Left lung (tissue), 4 donors: ENCODE measurements at regions not wholly inside any gene's neighbourhood (a gene's known extent, or its start where the extent isn't known, plus 50 kb on each side); places are given as distances from the start of the nearest gene placed in this dataset.
A peak's percentile ranks its signal among the peaks of the same experiment; 100 is the strongest.

Experiments
- ATAC-seq: fragments of 200-7000 bp; cut with Tn5 transposase; one replicate; pipeline ENCODE4 v1.9.1; 2020; ENCODE audit warnings: moderate library complexity
- DNase-seq, 4 donors: peaks; one replicate each; pipeline ENCODE4 v3.0.0-alpha.2; 2013 to 2020
- H3K27ac ChIP-seq, 2 donors: fragments of 200-600 bp; sonication (generic) in 1 of 2; one replicate each; pipeline versions ENCODE4 v1.5.0 to v1.8.0; 2020 to 2021
- H3K27me3 ChIP-seq, 2 donors: fragments of 200-600 bp; sonication (generic) in 1 of 2; one replicate each; pipeline versions ENCODE4 v1.5.0 to v1.8.0; 2020 to 2021
- H3K36me3 ChIP-seq, 2 donors: fragments of 200-600 bp; sonication (generic) in 1 of 2; one replicate each; pipeline versions ENCODE4 v1.5.0 to v1.8.0; 2020 to 2021
- H3K4me1 ChIP-seq, 2 donors: fragments of 200-600 bp; one replicate each; pipeline ENCODE4 v1.8.0; 2021
- H3K4me3 ChIP-seq, 2 donors: fragments of 200-600 bp; sonication (generic) in 1 of 2; one replicate each; pipeline versions ENCODE4 v1.5.0 to v1.8.0; 2020 to 2021; ENCODE audit warnings: mild to moderate bottlenecking in 1 of 2
- H3K9me3 ChIP-seq, 2 donors: fragments of 200-600 bp; sonication (generic) in 1 of 2; one replicate each; pipeline versions ENCODE4 v1.5.0 to v1.8.0; 2020 to 2021
- intact Hi-C, 2 donors: fragments of 100-400 bp; cut with DNase I; formaldehyde crosslinking; loops; one replicate each; pipeline versions ENCODE4 v1.11.2 to v1.14.2; 2022
- TF ChIP-seq, protein P1 (sequence below), 2 donors: fragments of 200-600 bp; sonication (generic) in 1 of 2; IDR thresholded peaks; one replicate each; pipeline versions ENCODE4 v1.5.0 to v1.8.0; 2021; ENCODE audit warnings: antibody characterized with exemption in 2 of 2
- donor health status: DM: no; HTN: yes; CAD: no.
- donor health status: DM: no; HTN: no; CAD: no.

DNA sequence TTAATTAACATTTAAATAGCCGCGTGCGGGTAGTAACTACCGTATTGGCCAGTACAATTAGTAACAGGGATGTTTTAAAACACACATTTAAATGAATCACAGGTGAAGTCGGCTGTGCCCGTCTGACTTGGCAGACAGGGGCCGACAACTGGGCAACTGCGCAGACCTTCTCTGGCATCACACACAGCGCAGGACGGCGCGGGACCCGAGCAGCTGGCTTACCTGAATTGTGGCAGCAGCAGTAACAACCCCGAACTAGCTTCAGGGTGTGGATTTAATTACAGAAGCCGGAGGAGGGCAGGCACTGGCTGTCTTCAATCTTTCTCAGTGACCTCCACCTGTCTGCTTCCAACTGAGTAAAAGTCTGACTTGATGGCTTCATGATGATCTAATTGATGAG lies 91.7 kb downstream of the DACT2 start:
- H3K4me1 ChIP-seq, result no peaks in the 10 kb centered on the region
- intact Hi-C loops, result no loop called here
- ATAC-seq (no peak), DNase-seq (no peak)
- no peak overlapping the region for H3K4me3 ChIP-seq
- no peaks in the 10 kb centered on the region for H3K9me3 ChIP-seq
- no peak overlapping the region for H3K27ac ChIP-seq
- no peaks in the 10 kb centered on the region for H3K27me3 ChIP-seq
- H3K36me3 ChIP-seq, result no peaks in the 10 kb centered on the region
- TF ChIP-seq, protein P1, sequence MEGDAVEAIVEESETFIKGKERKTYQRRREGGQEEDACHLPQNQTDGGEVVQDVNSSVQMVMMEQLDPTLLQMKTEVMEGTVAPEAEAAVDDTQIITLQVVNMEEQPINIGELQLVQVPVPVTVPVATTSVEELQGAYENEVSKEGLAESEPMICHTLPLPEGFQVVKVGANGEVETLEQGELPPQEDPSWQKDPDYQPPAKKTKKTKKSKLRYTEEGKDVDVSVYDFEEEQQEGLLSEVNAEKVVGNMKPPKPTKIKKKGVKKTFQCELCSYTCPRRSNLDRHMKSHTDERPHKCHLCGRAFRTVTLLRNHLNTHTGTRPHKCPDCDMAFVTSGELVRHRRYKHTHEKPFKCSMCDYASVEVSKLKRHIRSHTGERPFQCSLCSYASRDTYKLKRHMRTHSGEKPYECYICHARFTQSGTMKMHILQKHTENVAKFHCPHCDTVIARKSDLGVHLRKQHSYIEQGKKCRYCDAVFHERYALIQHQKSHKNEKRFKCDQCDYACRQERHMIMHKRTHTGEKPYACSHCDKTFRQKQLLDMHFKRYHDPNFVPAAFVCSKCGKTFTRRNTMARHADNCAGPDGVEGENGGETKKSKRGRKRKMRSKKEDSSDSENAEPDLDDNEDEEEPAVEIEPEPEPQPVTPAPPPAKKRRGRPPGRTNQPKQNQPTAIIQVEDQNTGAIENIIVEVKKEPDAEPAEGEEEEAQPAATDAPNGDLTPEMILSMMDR (IDR thresholded peaks at IDR 0.05), result no peak

DNA sequence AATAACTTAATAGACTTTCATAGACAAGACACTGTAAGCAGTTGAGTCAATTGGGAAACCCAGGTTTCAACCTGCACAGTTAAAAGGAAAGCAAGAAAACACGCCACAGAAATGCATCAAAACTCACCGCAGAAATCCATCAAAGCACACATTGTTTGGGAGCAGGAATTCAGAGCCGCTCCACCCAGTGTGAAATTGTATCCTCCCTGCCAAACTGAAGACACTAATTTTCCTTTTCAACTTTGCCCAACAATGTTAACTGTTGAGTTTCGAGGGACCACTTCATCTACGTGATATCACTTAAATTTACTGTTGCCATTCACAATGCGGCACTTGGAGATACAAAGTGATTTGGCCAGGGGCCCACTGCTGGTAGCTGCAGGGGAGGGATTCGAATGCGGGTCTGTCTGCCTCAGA lies 92.7 kb downstream of the DACT2 start:
- Histone ChIP-seq H3K9me3 (no peaks in the 10 kb centered on the region), H3K27me3 (no peaks in the 10 kb centered on the region), H3K4me3 (no peak overlapping the region), H3K36me3 (no peaks in the 10 kb centered on the region), H3K27ac (no peak overlapping the region), H3K4me1 (no peaks in the 10 kb centered on the region)
- TF ChIP-seq, protein P1 (IDR thresholded peaks at IDR 0.05), result no peak
- no peak for ATAC-seq
- DNase-seq, result no peak
- intact Hi-C loops, result no loop called here

DNA sequence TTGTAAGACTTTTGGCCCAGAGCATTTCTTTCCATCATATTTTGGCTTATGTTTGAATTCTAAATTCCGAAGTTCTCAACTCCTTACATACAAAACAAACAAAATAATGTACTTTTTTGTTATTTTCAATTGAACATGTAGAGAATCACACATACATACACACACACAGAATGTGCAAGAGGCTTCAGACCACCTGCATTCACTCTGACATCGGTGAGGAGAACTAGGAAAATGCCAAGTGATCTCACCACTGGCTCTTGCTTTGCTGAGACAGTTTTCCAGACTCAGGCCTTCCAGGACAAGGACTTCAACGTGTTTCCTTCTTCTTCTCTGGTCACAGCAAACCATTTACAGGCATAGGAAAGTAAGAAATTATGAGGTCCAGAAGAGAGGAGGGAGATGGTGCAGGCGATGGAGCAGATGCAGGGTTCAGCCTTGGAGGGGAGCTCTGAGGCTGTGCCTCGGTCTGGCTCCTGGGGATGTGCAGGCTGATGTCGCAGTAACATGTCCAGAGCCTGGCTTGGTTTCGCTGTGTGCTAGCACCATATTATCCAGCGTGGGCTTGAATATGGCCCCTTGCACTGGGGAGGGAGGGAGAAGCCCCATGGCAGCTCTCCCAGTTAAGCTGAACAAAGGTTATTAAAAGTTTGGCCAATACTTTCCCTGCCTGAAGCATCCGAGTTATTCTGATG lies 93.4 kb downstream of the DACT2 start:
- Histone ChIP-seq H3K27ac (no peak overlapping the region), H3K36me3 (no peaks in the 10 kb centered on the region), H3K9me3 (no peaks in the 10 kb centered on the region), H3K4me1 (no peaks in the 10 kb centered on the region), H3K4me3 (no peak overlapping the region), H3K27me3 (no peaks in the 10 kb centered on the region)
- ATAC-seq (peak; percentile 32), DNase-seq (no peak)
- intact Hi-C loops, result no loop called here
- TF ChIP-seq, protein P1 (IDR thresholded peaks at IDR 0.05), result no peak

DNA sequence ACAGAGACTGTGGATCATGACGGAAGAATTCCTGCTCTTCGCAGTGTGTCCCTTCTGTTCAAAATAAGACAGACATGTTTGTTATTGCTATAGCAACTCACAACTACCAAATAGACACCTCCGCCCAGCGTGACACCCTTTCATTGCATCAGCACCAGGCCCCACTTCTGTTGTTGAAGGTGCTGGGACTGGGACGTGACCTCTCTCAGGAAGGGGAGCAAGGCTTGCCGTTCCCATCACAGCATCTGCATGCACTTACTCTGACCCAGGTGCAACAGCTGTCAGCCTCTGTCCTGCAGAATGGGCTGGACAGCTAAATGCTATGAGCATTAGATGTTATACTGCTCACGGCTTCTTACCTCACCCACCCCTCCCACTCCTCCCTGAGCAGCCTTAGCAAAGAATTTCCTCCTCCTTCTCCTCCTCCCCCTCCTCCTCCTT lies 94.1 kb downstream of the DACT2 start:
- no peaks in the 10 kb centered on the region for H3K36me3 ChIP-seq
- H3K27ac ChIP-seq, result no peak overlapping the region
- intact Hi-C loops, result no loop called here
- no peaks in the 10 kb centered on the region for H3K9me3 ChIP-seq
- ATAC-seq (peak; percentile 30), DNase-seq (no peak)
- no peak overlapping the region for H3K4me3 ChIP-seq
- no peaks in the 10 kb centered on the region for H3K4me1 ChIP-seq
- H3K27me3 ChIP-seq, result no peaks in the 10 kb centered on the region
- TF ChIP-seq, protein P1 (IDR thresholded peaks at IDR 0.05), result no peak

DNA sequence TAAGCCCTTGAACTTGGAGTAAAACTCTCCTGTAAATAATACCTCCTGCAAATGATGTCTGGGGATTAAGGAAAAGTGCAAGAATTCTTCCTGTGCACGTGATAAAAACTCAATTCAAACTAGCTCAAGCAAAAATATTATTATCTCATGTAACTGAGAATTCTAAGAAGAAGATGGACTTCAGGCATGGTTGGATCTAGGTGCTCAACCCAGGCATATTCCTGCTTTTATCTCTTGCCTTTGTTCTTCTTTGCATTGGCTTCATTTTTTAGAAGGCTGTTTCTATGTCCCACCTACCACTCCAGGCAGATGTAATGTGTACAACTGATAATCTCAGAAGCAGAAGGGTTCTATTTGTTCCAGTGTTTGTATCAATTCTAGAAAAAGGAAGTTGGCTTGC lies 95.8 kb downstream of the DACT2 start:
- TF ChIP-seq, protein P1 (IDR thresholded peaks at IDR 0.05), result no peak
- intact Hi-C loops, result no loop called here
- no peak overlapping the region for H3K27ac ChIP-seq
- DNase-seq, result no peak
- no peak overlapping the region for H3K4me3 ChIP-seq
- H3K27me3 ChIP-seq, result no peaks in the 10 kb centered on the region
- ATAC-seq, result no peak
- no peaks in the 10 kb centered on the region for H3K9me3 ChIP-seq
- H3K36me3 ChIP-seq, result no peaks in the 10 kb centered on the region
- H3K4me1 ChIP-seq, result no peaks in the 10 kb centered on the region
